ENCODE measurements at regions not wholly inside any gene's neighbourhood (a gene's known extent, or its start where the extent isn't known, plus 50 kb on each side); places are given as distances from the start of the nearest gene placed in this dataset.

GRCh38 chr7:32428546-32428945, 61.6 kb downstream of the LSM5 start:
- Histone ChIP-seq H3K4me3 (no peak overlapping the region), H3K9me3 (peaks cover 0 to 14% (median 0%) of the 10 kb centered on the region in 11 donors), H3K27me3 (peaks cover 10 to 79% (median 65%) of the 10 kb centered on the region in 7 donors), H3K36me3 (no peaks in the 10 kb centered on the region), H3K4me1 (peaks cover 0 to 6% (median 4%) of the 10 kb centered on the region in 9 donors), H3K27ac (no peak overlapping the region)
- 6 to 7% methylated on average over 13 of the region's 13 CpGs for WGBS, 2 donors
- TF ChIP-seq CTCF (IDR thresholded peaks at IDR 0.05): no peak
- ATAC-seq (no peak), DNase-seq (no peak)
- intact Hi-C loops (cut with DNase I): no loop called here

GRCh38 chr7:32427769-32428291, 62.4 kb downstream of the LSM5 start:
- H3K27ac ChIP-seq: no peak overlapping the region
- H3K4me1 ChIP-seq: peaks cover 0 to 6% (median 4%) of the 10 kb centered on the region in 9 donors
- H3K36me3 ChIP-seq: no peaks in the 10 kb centered on the region
- intact Hi-C loops (cut with DNase I): no loop called here
- 3 to 7% methylated on average over 48 of the region's 48 CpGs for WGBS, 2 donors
- DNase-seq (peak; percentile 77 to 83), ATAC-seq (peak; percentile 71 to 93 (median 80))
- peak in 6 of 9 donors; percentile 6 to 39 (median 35) for TF ChIP-seq CTCF (IDR thresholded peaks at IDR 0.05)
- peaks cover 10 to 78% (median 65%) of the 10 kb centered on the region in 7 donors for H3K27me3 ChIP-seq
- peak overlapping the region in 3 of 10 donors; percentile 3 to 17 (median 5) for H3K4me3 ChIP-seq
- peaks cover 0 to 14% (median 0%) of the 10 kb centered on the region in 11 donors for H3K9me3 ChIP-seq

- H3K9me3 ChIP-seq: no peaks in the 10 kb centered on the region
- TF ChIP-seq CTCF (IDR thresholded peaks at IDR 0.05): no peak
- DNase-seq (no peak), ATAC-seq (no peak)
- no peak overlapping the region for H3K27ac ChIP-seq
- no peaks in the 10 kb centered on the region for H3K4me1 ChIP-seq
- WGBS, 2 donors: 80 to 83% methylated on average over 8 of the region's 8 CpGs
- intact Hi-C loops (cut with DNase I): no loop called here
- no peaks in the 10 kb centered on the region for H3K36me3 ChIP-seq
- H3K4me3 ChIP-seq: no peak overlapping the region
- H3K27me3 ChIP-seq: peaks cover 0 to 53% (median 19%) of the 10 kb centered on the region in 7 donors
Observed at GRCh38 chr7:32416846-32417245, 73.3 kb downstream of the LSM5 start.

GRCh38 chr7:32415936-32416335, 74.2 kb downstream of the LSM5 start:
- Histone ChIP-seq H3K27me3 (peaks cover 0 to 53% (median 19%) of the 10 kb centered on the region in 7 donors), H3K36me3 (no peaks in the 10 kb centered on the region), H3K4me1 (no peaks in the 10 kb centered on the region), H3K9me3 (no peaks in the 10 kb centered on the region), H3K4me3 (no peak overlapping the region), H3K27ac (no peak overlapping the region)
- 63 to 70% methylated on average over 10 of the region's 10 CpGs for WGBS, 2 donors
- intact Hi-C loops (cut with DNase I): no loop called here
- no peak for TF ChIP-seq CTCF (IDR thresholded peaks at IDR 0.05)
- ATAC-seq (no peak), DNase-seq (no peak)
